ENCODE measurements at regions not wholly inside any gene's neighbourhood (a gene's known extent, or its start where the extent isn't known, plus 50 kb on each side); places are given as distances from the start of the nearest gene placed in this dataset.

GRCh38 chr3:43854916-43855315 lies 164.2 kb downstream of the ABHD5 start:
- no peak overlapping the region for H3K27ac Mint-ChIP-seq
- no peak overlapping the region for H3K4me3 Mint-ChIP-seq
- H3K27me3 Mint-ChIP-seq = peaks cover 50% of the 10 kb centered on the region
- intact Hi-C loops (cut with micrococcal nuclease) = loop anchor here (5.0 kb wide), 2 partner anchors 257 to 342 kb away; no protein-coding TSS in a partner anchor
- H3K36me3 Mint-ChIP-seq (ENCODE audit: low read depth) = no peaks in the 10 kb centered on the region
- no peaks in the 10 kb centered on the region for H3K9me3 Mint-ChIP-seq
- peaks cover 7% of the 10 kb centered on the region for H3K4me1 Mint-ChIP-seq (ENCODE audit: low read depth)

- no peak overlapping the region for H3K27ac Mint-ChIP-seq
- H3K27me3 Mint-ChIP-seq = peaks cover 48% of the 10 kb centered on the region
- H3K36me3 Mint-ChIP-seq (ENCODE audit: low read depth) = no peaks in the 10 kb centered on the region
- no peaks in the 10 kb centered on the region for H3K9me3 Mint-ChIP-seq
- intact Hi-C loops (cut with micrococcal nuclease) = loop anchor here (5.0 kb wide), 2 partner anchors 257 to 342 kb away; no protein-coding TSS in a partner anchor
- peaks cover 7% of the 10 kb centered on the region for H3K4me1 Mint-ChIP-seq (ENCODE audit: low read depth)
- no peak overlapping the region for H3K4me3 Mint-ChIP-seq
Measured at GRCh38 chr3:43855674-43856299, 165.0 kb downstream of the ABHD5 start.

- Mint-ChIP-seq H3K27me3 (peaks cover 44% of the 10 kb centered on the region), H3K4me1 (ENCODE audit: low read depth) (peaks cover 7% of the 10 kb centered on the region), H3K27ac (no peak overlapping the region), H3K9me3 (no peaks in the 10 kb centered on the region), H3K36me3 (ENCODE audit: low read depth) (no peaks in the 10 kb centered on the region), H3K4me3 (no peak overlapping the region)
- intact Hi-C loops (cut with micrococcal nuclease) = loop anchor here (5.0 kb wide), 2 partner anchors 256 to 341 kb away; no protein-coding TSS in a partner anchor
Measured at GRCh38 chr3:43856351-43856750, 165.6 kb downstream of the ABHD5 start.

GRCh38 chr3:43856761-43857160 lies 166.0 kb downstream of the ABHD5 start:
- intact Hi-C loops (cut with micrococcal nuclease) = loop anchor here (5.0 kb wide), 2 partner anchors 256 to 341 kb away; no protein-coding TSS in a partner anchor
- no peaks in the 10 kb centered on the region for H3K9me3 Mint-ChIP-seq
- no peak overlapping the region for H3K27ac Mint-ChIP-seq

GRCh38 chr3:43857361-43858293 lies 166.9 kb downstream of the ABHD5 start:
- H3K27me3 Mint-ChIP-seq = peaks cover 41% of the 10 kb centered on the region
- intact Hi-C loops (cut with micrococcal nuclease) = loop anchor here (5.0 kb wide), 2 partner anchors 255 to 340 kb away; no protein-coding TSS in a partner anchor
- no peak overlapping the region for H3K27ac Mint-ChIP-seq

More at GRCh38 chr3:43856761-43857160, 166.0 kb downstream of the ABHD5 start:
- Mint-ChIP-seq H3K36me3 (ENCODE audit: low read depth) (no peaks in the 10 kb centered on the region), H3K4me1 (ENCODE audit: low read depth) (peaks cover 7% of the 10 kb centered on the region), H3K27me3 (peaks cover 43% of the 10 kb centered on the region), H3K4me3 (no peak overlapping the region)

GRCh38 chr3:43858294-43858701 lies 167.6 kb downstream of the ABHD5 start:
- H3K36me3 Mint-ChIP-seq (ENCODE audit: low read depth) = no peaks in the 10 kb centered on the region
- peaks cover 7% of the 10 kb centered on the region for H3K4me1 Mint-ChIP-seq (ENCODE audit: low read depth)
- H3K4me3 Mint-ChIP-seq = no peak overlapping the region
- no peak overlapping the region for H3K27ac Mint-ChIP-seq
- intact Hi-C loops (cut with micrococcal nuclease) = loop anchor here (5.0 kb wide), 2 partner anchors 254 to 339 kb away; no protein-coding TSS in a partner anchor
- H3K27me3 Mint-ChIP-seq = peaks cover 41% of the 10 kb centered on the region
- no peaks in the 10 kb centered on the region for H3K9me3 Mint-ChIP-seq

More at GRCh38 chr3:43857361-43858293, 166.9 kb downstream of the ABHD5 start:
- Mint-ChIP-seq H3K9me3 (no peaks in the 10 kb centered on the region), H3K4me1 (ENCODE audit: low read depth) (peaks cover 7% of the 10 kb centered on the region), H3K4me3 (no peak overlapping the region), H3K36me3 (ENCODE audit: low read depth) (no peaks in the 10 kb centered on the region)

GRCh38 chr3:43859766-43860165 lies 169.0 kb downstream of the ABHD5 start:
- Mint-ChIP-seq H3K4me1 (ENCODE audit: low read depth) (peaks cover 7% of the 10 kb centered on the region), H3K27ac (no peak overlapping the region), H3K36me3 (ENCODE audit: low read depth) (no peaks in the 10 kb centered on the region), H3K27me3 (peaks cover 34% of the 10 kb centered on the region), H3K4me3 (no peak overlapping the region), H3K9me3 (no peaks in the 10 kb centered on the region)
- intact Hi-C loops (cut with micrococcal nuclease) = loop anchor here (5.0 kb wide), 2 partner anchors 253 to 338 kb away; no protein-coding TSS in a partner anchor

GRCh38 chr3:43861635-43862034 lies 170.9 kb downstream of the ABHD5 start:
- H3K4me3 Mint-ChIP-seq = no peak overlapping the region
- no peaks in the 10 kb centered on the region for H3K36me3 Mint-ChIP-seq (ENCODE audit: low read depth)
- peaks cover 19% of the 10 kb centered on the region for H3K27me3 Mint-ChIP-seq
- no peaks in the 10 kb centered on the region for H3K4me1 Mint-ChIP-seq (ENCODE audit: low read depth)
- H3K9me3 Mint-ChIP-seq = no peaks in the 10 kb centered on the region
- H3K27ac Mint-ChIP-seq = no peak overlapping the region
- intact Hi-C loops (cut with micrococcal nuclease) = no loop called here

- H3K4me3 Mint-ChIP-seq = no peak overlapping the region
- H3K4me1 Mint-ChIP-seq (ENCODE audit: low read depth) = no peaks in the 10 kb centered on the region
- no peak overlapping the region for H3K27ac Mint-ChIP-seq
- no peaks in the 10 kb centered on the region for H3K9me3 Mint-ChIP-seq
- peaks cover 14% of the 10 kb centered on the region for H3K27me3 Mint-ChIP-seq
- intact Hi-C loops (cut with micrococcal nuclease) = no loop called here
- H3K36me3 Mint-ChIP-seq (ENCODE audit: low read depth) = no peaks in the 10 kb centered on the region
Measured at GRCh38 chr3:43862470-43862869, 171.7 kb downstream of the ABHD5 start.

- no peaks in the 10 kb centered on the region for H3K36me3 Mint-ChIP-seq (ENCODE audit: low read depth)
Measured at GRCh38 chr3:43862992-43863805, 172.5 kb downstream of the ABHD5 start.

GRCh38 chr3:43863966-43864933 lies 173.5 kb downstream of the ABHD5 start:
- H3K4me1 Mint-ChIP-seq (ENCODE audit: low read depth) = no peaks in the 10 kb centered on the region
- no peaks in the 10 kb centered on the region for H3K36me3 Mint-ChIP-seq (ENCODE audit: low read depth)
- H3K9me3 Mint-ChIP-seq = no peaks in the 10 kb centered on the region
- H3K4me3 Mint-ChIP-seq = no peak overlapping the region
- no peak overlapping the region for H3K27ac Mint-ChIP-seq
- intact Hi-C loops (cut with micrococcal nuclease) = no loop called here
- H3K27me3 Mint-ChIP-seq = peaks cover 5% of the 10 kb centered on the region

More at GRCh38 chr3:43862992-43863805, 172.5 kb downstream of the ABHD5 start:
- H3K4me1 Mint-ChIP-seq (ENCODE audit: low read depth) = no peaks in the 10 kb centered on the region
- H3K27ac Mint-ChIP-seq = no peak overlapping the region
- intact Hi-C loops (cut with micrococcal nuclease) = no loop called here
- H3K27me3 Mint-ChIP-seq = peaks cover 7% of the 10 kb centered on the region
- no peaks in the 10 kb centered on the region for H3K9me3 Mint-ChIP-seq
- H3K4me3 Mint-ChIP-seq = no peak overlapping the region

GRCh38 chr3:43865351-43865750 lies 174.6 kb downstream of the ABHD5 start:
- Mint-ChIP-seq H3K4me1 (ENCODE audit: low read depth) (no peaks in the 10 kb centered on the region), H3K9me3 (no peaks in the 10 kb centered on the region), H3K36me3 (ENCODE audit: low read depth) (no peaks in the 10 kb centered on the region), H3K4me3 (no peak overlapping the region), H3K27ac (no peak overlapping the region), H3K27me3 (peaks cover 6% of the 10 kb centered on the region)
- intact Hi-C loops (cut with micrococcal nuclease) = no loop called here

Data from dendritic cell treated with granulocyte-macrophage colony-stimulating factor and Interleukin-4, amounts not matched to agents 40 ng/mL and 50 ng/mL, for 4 days (primary cell).